ENCODE measurements at regions not wholly inside any gene's neighbourhood (a gene's known extent, or its start where the extent isn't known, plus 50 kb on each side); places are given as distances from the start of the nearest gene placed in this dataset.
A peak's percentile ranks its signal among the peaks of the same experiment; 100 is the strongest.
"Not testable (repeated sequence)": the region's sequence is repeated elsewhere in the genome, so short reads cannot be mapped to it uniquely, and the experiment has no call there.

DNA sequence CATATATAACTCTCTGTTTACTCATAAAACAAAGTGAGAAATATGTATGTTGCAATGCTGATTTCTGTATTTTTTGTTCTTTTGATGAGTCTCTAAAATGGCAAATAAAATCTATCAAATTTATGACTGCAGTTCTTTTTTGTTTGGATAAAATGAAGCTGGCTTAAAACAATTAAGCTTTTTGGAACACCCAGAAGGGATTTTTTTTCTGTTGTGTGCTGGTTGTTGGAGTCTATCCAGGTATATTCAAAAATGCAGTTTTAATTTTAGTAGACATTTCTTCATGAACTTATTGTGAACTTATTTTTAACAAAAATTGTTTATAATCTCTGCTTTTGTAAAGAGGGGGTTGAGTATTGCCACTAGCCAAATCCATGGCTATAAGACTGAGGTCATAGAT, 405.5 kb downstream of the RAP2B start:
- DNase-seq, result no peak

DNA sequence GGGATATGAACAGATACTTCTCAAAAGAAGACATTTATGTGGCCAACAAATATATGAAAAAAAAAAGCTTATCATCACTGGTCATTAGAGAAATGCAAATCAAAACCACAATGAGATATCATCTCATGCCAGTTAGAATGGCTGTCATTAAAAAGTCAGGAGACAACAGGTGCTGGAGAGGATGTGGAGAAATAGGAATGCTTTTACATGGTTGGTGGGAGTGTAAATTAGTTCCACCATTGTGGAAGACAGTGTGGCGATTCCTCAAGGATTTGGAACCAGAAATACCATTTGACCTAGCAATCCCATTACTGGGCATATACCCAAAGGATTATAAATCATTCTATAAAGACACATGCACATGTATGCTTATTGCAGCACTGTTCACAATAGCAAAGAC, 408.5 kb downstream of the RAP2B start:
- not testable (repeated sequence) for DNase-seq

DNA sequence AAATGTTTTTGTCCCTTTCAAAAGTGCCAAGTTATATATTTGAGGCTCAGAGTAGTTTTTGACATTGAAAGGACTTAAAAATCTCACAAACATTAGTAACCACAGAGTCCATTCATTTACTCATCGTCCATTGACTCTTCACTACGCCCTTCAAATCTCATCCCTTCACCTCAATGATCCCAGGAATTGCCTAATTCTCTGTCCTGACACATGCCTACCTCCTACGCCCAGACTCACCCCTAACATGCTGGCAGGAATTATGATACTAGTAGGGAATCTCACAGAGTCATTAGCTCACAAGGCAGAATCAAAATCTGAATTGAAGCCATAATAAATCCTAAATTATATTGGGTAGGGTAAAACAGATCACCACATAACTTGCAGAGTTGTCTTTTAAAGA, 410.1 kb downstream of the RAP2B start:
- DNase-seq, result no peak

DNA sequence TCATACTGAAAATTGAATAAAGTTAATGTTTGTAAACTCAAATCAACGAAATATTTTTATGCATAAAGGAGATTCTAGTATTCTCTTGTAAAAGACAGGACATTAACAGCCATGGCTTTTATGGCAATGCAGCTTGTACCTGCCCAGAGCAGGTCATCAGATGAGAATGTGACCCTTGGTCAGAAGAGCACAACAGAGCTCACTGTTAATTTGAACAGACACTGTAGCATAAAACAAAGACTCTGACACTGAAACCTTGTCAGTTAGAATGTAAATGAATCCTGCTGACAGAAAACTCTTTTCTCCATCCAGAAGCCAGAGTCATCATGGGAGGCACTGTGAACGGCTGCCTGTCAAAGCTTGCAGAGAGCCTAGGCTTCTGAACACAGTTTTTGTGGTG, 410.6 kb downstream of the RAP2B start:
- DNase-seq, result no peak

GRCh38 chr3:153573481-153573880, 411.5 kb downstream of the RAP2B start:
- no peak for DNase-seq

GRCh38 chr3:153574445-153574844, 412.4 kb downstream of the RAP2B start:
- no peak for DNase-seq

- no peak for DNase-seq
These were observed 415.2 kb downstream of the RAP2B start for GRCh38 chr3:153577059-153577736.

DNA sequence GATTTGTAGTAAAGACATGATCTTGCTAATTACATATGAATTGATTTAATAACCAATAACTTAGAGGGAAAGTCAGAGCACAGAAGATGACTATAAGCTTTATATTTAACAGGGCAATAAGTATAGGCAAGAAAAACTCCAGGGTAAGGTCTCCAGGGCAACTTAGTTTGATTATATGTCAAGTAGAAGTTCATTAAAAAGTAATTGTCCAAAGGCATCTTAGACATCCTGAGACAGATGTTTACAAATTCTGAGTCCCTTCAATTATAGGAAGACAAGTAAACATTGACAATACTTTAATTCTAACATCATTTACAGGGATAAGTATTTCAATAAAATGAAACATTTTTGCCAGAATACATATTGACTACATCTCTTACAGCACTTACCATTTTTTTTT, 416.0 kb downstream of the RAP2B start:
- no peak for DNase-seq

GRCh38 chr3:153590051-153590450, 428.0 kb downstream of the RAP2B start:
- DNase-seq, result no peak

DNA sequence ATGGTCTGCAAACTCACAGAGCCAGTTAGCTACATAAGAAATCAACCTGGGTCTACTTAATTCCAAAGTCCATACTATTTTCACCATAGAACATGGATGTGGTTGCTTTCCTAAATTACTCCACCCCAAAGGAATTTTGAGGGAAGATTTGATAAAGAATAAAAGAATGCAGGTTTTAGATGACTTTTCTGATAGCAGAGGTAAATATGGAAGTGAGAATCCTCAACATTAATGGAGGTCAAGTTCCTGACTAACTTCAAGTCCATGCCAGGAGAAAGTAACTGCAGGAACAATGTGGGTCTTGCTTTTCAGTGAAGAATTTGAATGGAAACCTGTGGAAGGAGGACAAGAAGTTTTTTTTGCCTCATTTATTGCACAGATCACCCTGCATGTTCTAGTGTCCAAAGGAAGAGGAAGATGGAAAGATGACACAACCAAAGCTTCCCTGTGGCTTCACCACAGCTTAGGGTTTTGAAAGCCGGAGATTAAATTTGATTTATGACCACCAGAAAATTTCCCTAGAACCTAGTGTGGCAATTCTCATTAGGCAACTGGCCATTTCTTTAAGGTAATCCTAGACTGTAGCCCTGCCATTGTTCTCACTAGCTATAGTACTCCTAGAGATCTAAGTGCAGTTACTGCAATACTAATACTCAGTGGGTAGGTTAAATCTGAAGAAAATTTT, 429.7 kb downstream of the RAP2B start:
- DNase-seq, result no peak

GRCh38 chr3:153595186-153595815, 433.3 kb downstream of the RAP2B start:
- DNase-seq, result peak in 1 of 2 donors; percentile 30

GRCh38 chr3:153596401-153596800, 434.4 kb downstream of the RAP2B start:
- no peak for DNase-seq

DNA sequence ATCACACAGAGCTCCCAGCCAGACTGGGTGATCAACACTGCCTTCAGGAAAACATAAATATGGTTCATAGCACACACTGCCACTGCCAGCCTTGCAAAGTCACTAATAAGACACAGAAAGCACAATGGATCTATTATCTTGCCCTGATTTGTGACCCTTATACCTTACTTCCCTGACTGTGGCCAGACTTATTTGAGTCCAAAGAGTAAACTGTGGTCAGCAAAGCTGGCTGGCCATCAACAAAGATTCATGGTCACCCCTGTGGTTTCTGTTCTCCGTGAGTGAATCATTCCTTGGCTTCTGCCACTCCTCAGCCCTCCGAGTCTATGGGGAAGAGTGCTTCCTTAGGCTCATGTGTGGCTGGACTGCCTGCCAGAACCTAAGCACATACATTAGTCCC, 437.7 kb downstream of the RAP2B start:
- no peak for DNase-seq

DNA sequence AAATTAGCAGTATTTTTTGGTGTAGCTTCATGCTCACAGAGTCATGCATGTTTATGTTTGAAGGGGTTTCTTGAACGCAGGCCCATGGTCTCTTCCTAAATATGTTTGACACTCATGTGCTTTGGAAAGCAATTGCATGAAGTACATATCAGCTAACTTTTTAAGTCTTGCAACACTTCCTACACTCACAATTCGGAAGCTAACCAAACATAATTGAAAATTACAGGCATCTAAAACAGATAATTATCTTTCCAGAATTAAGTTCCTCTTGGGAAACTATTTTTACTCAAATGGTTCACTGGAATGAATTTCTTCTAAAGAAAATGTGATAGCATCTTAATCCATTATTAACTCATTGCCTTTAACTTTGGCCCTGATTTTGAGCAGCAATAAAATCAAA, 438.9 kb downstream of the RAP2B start:
- DNase-seq, result no peak

DNA sequence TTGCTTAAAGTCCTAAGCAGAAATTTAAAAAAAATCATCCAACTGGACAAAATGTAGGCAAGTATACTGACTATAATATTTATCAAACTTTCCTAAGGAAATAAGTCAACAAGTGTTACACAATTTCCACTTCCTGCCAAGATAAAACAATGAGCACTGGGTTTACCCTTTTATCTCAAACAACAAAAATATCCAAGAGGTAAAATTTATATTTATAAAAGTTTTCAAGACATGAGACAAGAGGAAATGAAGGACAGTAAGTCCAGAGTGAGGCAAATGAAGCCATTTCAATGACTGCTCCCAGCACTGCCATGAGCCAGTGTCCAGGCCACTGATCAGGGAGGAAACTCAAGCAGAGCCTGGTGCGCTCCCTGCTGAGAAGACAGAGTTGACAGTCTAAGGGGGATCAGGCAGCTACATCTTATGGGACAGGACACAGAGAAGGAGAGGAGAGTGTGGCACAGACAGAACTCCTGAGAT, 439.4 kb downstream of the RAP2B start:
- DNase-seq, result no peak

DNA sequence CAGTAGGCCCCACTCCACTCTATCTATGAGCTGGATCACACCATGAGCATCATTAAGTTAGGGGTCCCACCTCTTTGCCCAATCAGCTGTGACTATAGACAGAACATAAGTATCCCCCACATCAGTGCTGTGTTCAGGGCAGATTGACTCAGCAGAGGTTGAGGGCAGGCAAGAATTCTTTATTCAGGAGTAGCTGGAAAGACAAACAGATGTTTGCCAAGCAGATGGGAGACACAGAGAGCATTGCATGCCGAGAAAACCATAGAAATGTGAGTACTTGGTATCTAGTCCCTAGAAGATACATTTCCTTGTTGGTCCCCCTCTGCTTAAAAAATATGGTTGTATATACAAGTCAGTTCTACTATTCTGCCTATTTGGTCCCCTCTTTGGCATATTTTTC, 440.8 kb downstream of the RAP2B start:
- no peak for DNase-seq

- no peak for DNase-seq
These were observed 452.1 kb downstream of the RAP2B start for GRCh38 chr3:153614140-153614539.

DNA sequence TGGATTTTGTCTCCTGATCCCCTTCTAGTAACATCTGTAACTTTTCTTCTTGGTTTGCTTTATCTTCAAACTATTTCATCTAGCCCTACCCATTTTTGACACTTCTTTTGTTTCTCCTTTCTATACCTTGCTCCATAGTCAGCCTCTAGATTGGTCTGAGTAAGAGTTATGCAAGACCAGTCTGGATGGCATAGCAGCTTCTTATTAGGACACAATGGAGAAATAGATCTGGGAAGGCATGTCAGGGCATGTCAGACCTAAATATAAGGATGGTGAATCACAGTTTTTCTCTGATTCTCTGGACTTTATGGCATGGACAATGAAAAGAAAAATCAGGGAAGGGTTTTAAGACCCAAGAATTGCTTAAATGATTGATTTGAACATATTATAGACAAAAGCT, 452.5 kb downstream of the RAP2B start:
- no peak for DNase-seq

- no peak for DNase-seq
These were observed 453.8 kb downstream of the RAP2B start for GRCh38 chr3:153615863-153616262.

- DNase-seq, result no peak
These were observed 455.4 kb downstream of the RAP2B start for GRCh38 chr3:153617463-153617862.

DNA sequence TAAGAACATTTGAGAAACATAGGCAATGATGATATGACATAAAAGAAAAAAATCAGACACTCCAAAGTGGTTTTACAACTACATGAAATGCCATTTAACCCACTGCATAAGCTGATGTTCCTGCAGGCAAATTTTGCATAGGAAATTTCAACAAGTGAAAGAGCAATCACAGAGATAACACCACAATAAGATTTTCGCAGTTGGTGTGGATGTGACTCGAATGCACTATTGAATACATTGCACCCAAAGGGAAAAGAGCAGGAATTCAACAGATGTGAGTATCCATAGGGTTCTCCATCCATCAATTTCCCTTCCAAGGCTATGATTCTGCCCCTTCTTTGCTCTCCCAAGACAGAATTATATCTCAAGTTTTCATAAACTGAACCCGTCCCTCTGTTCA, 456.1 kb downstream of the RAP2B start:
- no peak for DNase-seq

DNA sequence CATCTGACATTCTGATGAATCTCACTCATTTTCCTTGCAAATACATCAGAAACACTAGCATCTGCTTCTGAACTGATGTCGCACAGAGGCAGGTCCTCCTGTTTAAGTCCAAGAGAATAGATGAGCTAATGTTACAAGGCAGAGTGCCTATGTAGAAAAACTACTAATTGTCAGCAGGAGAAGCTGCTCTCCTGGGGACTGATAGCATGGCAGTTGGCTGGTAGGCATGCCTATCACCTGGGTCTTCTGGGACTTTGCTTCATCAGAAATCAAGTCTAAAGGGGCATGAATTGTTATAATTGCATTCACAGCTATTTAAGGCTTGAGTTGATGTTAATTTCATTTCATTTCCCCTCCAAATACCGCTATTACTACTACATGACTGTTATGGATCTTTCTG, 457.2 kb downstream of the RAP2B start:
- DNase-seq, result no peak

- peak in 1 of 2 donors; percentile 33 for DNase-seq
These were observed 459.9 kb downstream of the RAP2B start for GRCh38 chr3:153621953-153622352.

- no peak for DNase-seq
These were observed 461.8 kb downstream of the RAP2B start for GRCh38 chr3:153623834-153624233.

Data from CD4-positive, alpha-beta T cell treated with Interleukin-1 beta for 1 hour (primary cell).